H1 (cell line): ENCODE measurements at regions not wholly inside any gene's neighbourhood (a gene's known extent, or its start where the extent isn't known, plus 50 kb on each side); places are given as distances from the start of the nearest gene placed in this dataset.

Source experiments
- CTCF ChIA-PET: fragments of 300-600 bp; sonication (Branson Sonifier 250); formaldehyde crosslinking; loops from one replicate; lab custom pipeline; 2021; ENCODE audit not compliant: partially characterized antibody; lab: Charles Lee
- POLR2A ChIA-PET: fragments of 300-600 bp; sonication (Branson Sonifier 250); formaldehyde crosslinking; loops from one replicate; lab custom pipeline; 2021; ENCODE audit warnings: inconsistent platforms; ENCODE audit not compliant: partially characterized antibody; lab: Charles Lee
- DNase-seq, 2 experiments: peaks; one replicate each; pipeline versions ENCODE4 v3.0.0 to v3.0.0-alpha.2; 2010 to 2022; ENCODE audit warnings: low spot score in 2 of 2, low read depth in 1 of 2, mixed read lengths in 1 of 2
- FAIRE-seq: peaks from 2 replicates; lab custom pipeline; 2011; peaks lifted over from hg19 to GRCh38; lab: Jason Lieb, UNC
- H2AFZ ChIP-seq: 2 replicates; pipeline ENCODE4 v1.8.1; 2012; ENCODE audit warnings: low read length, inconsistent platforms
- H2AK5ac ChIP-seq: 2 replicates; pipeline ENCODE4 v1.6.1; 2013; ENCODE audit warnings: low read depth, low read length
- H2BK120ac ChIP-seq: replicated peaks from 2 replicates; pipeline ENCODE3; 2013; ENCODE audit warnings: low read depth, low read length, inconsistent platforms
- H2BK12ac ChIP-seq: 2 replicates; pipeline ENCODE4 v1.6.1; 2013; ENCODE audit warnings: low read depth, low read length
- H2BK15ac ChIP-seq: 2 replicates; pipeline ENCODE4 v1.6.1; 2013; ENCODE audit warnings: low read length
- H2BK20ac ChIP-seq: 2 replicates; pipeline ENCODE4 v1.6.1; 2013; ENCODE audit warnings: low read length
- H2BK5ac ChIP-seq: 2 replicates; pipeline ENCODE4 v1.6.1; 2013; ENCODE audit warnings: low read depth, low read length
- H3K14ac ChIP-seq: 2 replicates; pipeline ENCODE4 v1.6.1; 2013; ENCODE audit warnings: inconsistent platforms; ENCODE audit not compliant: insufficient read length
- H3K18ac ChIP-seq: 2 replicates; pipeline ENCODE4 v1.6.1; 2013; ENCODE audit warnings: low read length; ENCODE audit errors: extremely low read depth
- H3K23ac ChIP-seq: 2 replicates; pipeline ENCODE4 v1.6.1; 2013; ENCODE audit warnings: inconsistent platforms; ENCODE audit not compliant: insufficient read length
- H3K23me2 ChIP-seq: 2 replicates; pipeline ENCODE4 v1.6.1; 2013; ENCODE audit warnings: low read depth, low read length
- H3K27ac ChIP-seq: 2 replicates; pipeline ENCODE4 v1.6.1; 2011; ENCODE audit warnings: low read depth, low read length, inconsistent platforms
- H3K27me3 ChIP-seq, 4 experiments: replicated peaks in 1 of 4; 1 replicate in 1 of 4; 2 replicates in 3 of 4; pipeline versions ENCODE4 v1.6.1 to v1.8.1; 2011 to 2013; ENCODE audit warnings: low read length in 3 of 4, mild to moderate bottlenecking in 3 of 4, inconsistent platforms in 2 of 4, mixed read lengths in 2 of 4, moderate library complexity in 1 of 4; ENCODE audit not compliant: control insufficient read depth in 3 of 4, insufficient read depth in 3 of 4; ENCODE audit errors: extremely low read depth in 1 of 4
- H3K36me3 ChIP-seq, 4 experiments: 2 replicates each; pipeline versions ENCODE4 v1.6.1 to v1.8.1; 2011 to 2013; ENCODE audit warnings: mild to moderate bottlenecking in 4 of 4, low read length in 3 of 4, moderate library complexity in 2 of 4, control low read depth in 1 of 4, inconsistent platforms in 1 of 4; ENCODE audit not compliant: insufficient read depth in 4 of 4, control insufficient read depth in 2 of 4
- H3K4ac ChIP-seq: replicated peaks from 2 replicates; pipeline ENCODE3; 2013; ENCODE audit warnings: low read length, low read depth, mixed read lengths, inconsistent platforms; ENCODE audit not compliant: insufficient read length
- H3K4me1 ChIP-seq, 4 experiments: replicated peaks in 1 of 4; 1 replicate in 1 of 4; 2 replicates in 3 of 4; pipeline versions ENCODE4 v1.6.1 to v1.8.1; 2011 to 2013; ENCODE audit warnings: low read length in 3 of 4, inconsistent platforms in 2 of 4, mixed read lengths in 1 of 4; ENCODE audit not compliant: insufficient read depth in 4 of 4, control insufficient read depth in 3 of 4
- H3K4me2 ChIP-seq, 2 experiments: 2 replicates each; pipeline versions ENCODE4 v1.6.1 to v1.8.1; 2011 to 2013; ENCODE audit warnings: low read depth in 2 of 2, low read length in 2 of 2, control low read depth in 1 of 2, inconsistent platforms in 1 of 2, mild to moderate bottlenecking in 1 of 2; ENCODE audit not compliant: insufficient read depth in 1 of 2
- H3K4me3 ChIP-seq, 4 experiments: fragments of 200-600, 300-600 bp in 1 of 4; sonication (generic), shearing (Covaris generic), sonication (Bioruptor Twin) in 1 of 4; 2 replicates each; pipeline versions ENCODE4 v1.5.1 to v1.8.1; 2011 to 2016; ENCODE audit warnings: low read length in 4 of 4, low read depth in 3 of 4, control low read depth in 2 of 4, inconsistent platforms in 2 of 4, mild to moderate bottlenecking in 2 of 4, mixed read lengths in 1 of 4, moderate library complexity in 1 of 4; ENCODE audit not compliant: insufficient read depth in 2 of 4; ENCODE audit errors: extremely low read depth in 1 of 4
- H3K56ac ChIP-seq: replicated peaks from 2 replicates; pipeline ENCODE3; 2013; ENCODE audit warnings: low read depth, mild to moderate bottlenecking, mixed read lengths, low read length, inconsistent platforms; ENCODE audit not compliant: insufficient read length
- H3K79me1 ChIP-seq: 2 replicates; pipeline ENCODE4 v1.6.1; 2013; ENCODE audit warnings: low read depth, low read length, control low read depth
- H3K79me2 ChIP-seq, 2 experiments: 2 replicates each; pipeline versions ENCODE4 v1.6.1 to v1.8.1; 2012 to 2013; ENCODE audit warnings: low read length in 2 of 2, mild to moderate bottlenecking in 2 of 2, inconsistent platforms in 1 of 2; ENCODE audit not compliant: insufficient read depth in 2 of 2, control insufficient read depth in 1 of 2
- H3K9ac ChIP-seq, 4 experiments: replicated peaks in 1 of 4; 1 replicate in 1 of 4; 2 replicates in 3 of 4; pipeline versions ENCODE4 v1.6.1 to v1.8.1; 2011 to 2013; ENCODE audit warnings: low read depth in 3 of 4, low read length in 3 of 4, control low read depth in 2 of 4, mild to moderate bottlenecking in 2 of 4, moderate library complexity in 2 of 4, inconsistent platforms in 1 of 4; ENCODE audit errors: extremely low read depth in 1 of 4
- H3K9me3 ChIP-seq, 2 experiments: 2 replicates each; pipeline versions ENCODE4 v1.6.1 to v1.8.1; 2012 to 2013; ENCODE audit warnings: mild to moderate bottlenecking in 2 of 2, moderate library complexity in 2 of 2, control low read depth in 1 of 2, inconsistent platforms in 1 of 2, low read depth in 1 of 2, low read length in 1 of 2, mixed read lengths in 1 of 2; ENCODE audit not compliant: insufficient read depth in 2 of 2
- H4K20me1 ChIP-seq, 2 experiments: replicated peaks in 1 of 2; 2 replicates each; pipeline versions ENCODE3 to v1.8.1; 2011 to 2013; ENCODE audit warnings: inconsistent platforms in 2 of 2, low read length in 2 of 2, mild to moderate bottlenecking in 1 of 2; ENCODE audit not compliant: insufficient read depth in 2 of 2, control insufficient read depth in 1 of 2
- H4K5ac ChIP-seq: 2 replicates; pipeline ENCODE4 v1.6.1; 2013; ENCODE audit warnings: low read length, low read depth, mixed read lengths, inconsistent platforms; ENCODE audit not compliant: insufficient read length
- H4K8ac ChIP-seq: 2 replicates; pipeline ENCODE4 v1.8.0; 2013; ENCODE audit warnings: mild to moderate bottlenecking, moderate library complexity, low read length, inconsistent platforms; ENCODE audit not compliant: insufficient read depth; ENCODE audit errors: extremely low read depth
- H4K91ac ChIP-seq: replicated peaks from 2 replicates; pipeline ENCODE3; 2013; ENCODE audit warnings: low read length, mixed read lengths, inconsistent platforms; ENCODE audit not compliant: insufficient read length
- CBX5 ChIP-seq: fragments of 300-800, 300-1000 bp; sonication (generic); IDR thresholded peaks from 2 replicates; pipeline ENCODE4 v1.7.1; 2016; ENCODE audit warnings: antibody characterized with exemption, low read length, low read depth
- JUN ChIP-seq: IDR thresholded peaks from 2 replicates; pipeline ENCODE4 v1.6.1; 2011; ENCODE audit warnings: low read depth, mild to moderate bottlenecking, improper control_type of control experiment, low read length
- RNF2 ChIP-seq: fragments of 200-900, 300-1000 bp; sonication (generic); IDR thresholded peaks from 2 replicates; pipeline ENCODE4 v1.7.1; 2016; ENCODE audit warnings: borderline replicate concordance, low read depth, mild to moderate bottlenecking, antibody characterized with exemption, low read length; ENCODE audit not compliant: poor library complexity, severe bottlenecking; ENCODE audit errors: missing control alignments
- TAF7 ChIP-seq: optimal IDR thresholded peaks from 2 replicates; pipeline ENCODE3; 2011; ENCODE audit warnings: low read depth, mild to moderate bottlenecking, inconsistent platforms, low read length, moderate library complexity, borderline replicate concordance
- WGBS, 2 experiments: shearing (Covaris generic) in 1 of 2; methylation state at CpG; one replicate each; pipeline versions ENCODE4 v1.1.6 to v1.1.7; 2013 to 2015; ENCODE audit warnings: low lambda C conversion rate in 2 of 2, mixed read lengths in 2 of 2, inconsistent platforms in 1 of 2, low coverage in 1 of 2, missing lambda C conversion rate in 1 of 2; ENCODE audit not compliant: insufficient replicate concordance in 2 of 2, insufficient coverage in 1 of 2, insufficient read length in 1 of 2; ENCODE audit errors: extremely low coverage in 1 of 2, missing lambda C conversion rate in 1 of 2; 5-methylcytosine and 5-hydroxymethylcytosine counted together

DNA sequence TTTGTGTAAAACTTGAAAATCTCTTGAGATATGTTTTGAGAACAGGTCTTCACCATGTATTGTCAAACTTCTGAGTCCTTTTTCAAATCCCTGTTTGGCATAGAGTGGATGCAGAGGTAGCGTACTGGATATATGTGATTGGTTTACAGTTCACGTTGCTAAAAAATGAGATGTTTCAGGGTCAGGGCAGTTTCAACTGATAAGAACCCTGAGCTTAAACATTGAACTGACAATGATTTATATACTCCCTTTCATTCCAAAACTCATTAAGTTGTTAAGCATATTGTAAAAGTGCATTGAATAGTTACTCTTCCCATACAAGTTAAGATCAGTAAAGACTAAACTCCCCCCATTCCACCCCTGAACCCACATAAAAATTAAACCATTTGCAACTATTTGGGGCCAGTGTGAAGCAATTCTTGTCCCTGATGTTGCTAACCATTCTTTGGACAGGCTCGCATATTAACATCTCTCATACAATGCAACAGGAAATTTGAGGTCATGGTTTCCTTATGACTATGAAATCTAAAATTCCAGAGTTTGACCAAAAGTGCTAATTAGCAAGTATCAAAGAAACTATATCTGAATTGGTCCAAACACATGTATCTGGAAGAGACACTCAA lies 470.9 kb upstream of the ACVR2A start:
- Histone ChIP-seq H3K9ac (no peak overlapping the region), H3K56ac (no peak overlapping the region), H3K4me2 (no peak overlapping the region), H2BK5ac (no peak overlapping the region), H3K27me3 (no peaks in the 10 kb centered on the region), H4K8ac (no peak overlapping the region), H3K9me3 (peaks cover 0 to 4% of the 10 kb centered on the region in 2 experiments; a peak in 1 of 4 replicates), H3K14ac (no peak overlapping the region), H4K5ac (no peak overlapping the region), H3K4me1 (0 out of 7 replicates have a peak, but pooled peaks cover 0 to 2% (median 0%) of the 10 kb centered on the region in 4 experiments), H2BK20ac (no peak overlapping the region), H3K4me3 (no peak overlapping the region), H3K79me1 (no peaks in the 10 kb centered on the region), H4K91ac (no peak overlapping the region), H3K27ac (no peak overlapping the region), H4K20me1 (no peaks in the 10 kb centered on the region), H3K4ac (no peak overlapping the region), H2AK5ac (no peak overlapping the region), H2BK15ac (no peak overlapping the region), H2BK120ac (no peak overlapping the region), H3K23ac (no peak overlapping the region), H3K18ac (no peak overlapping the region), H3K36me3 (no peaks in the 10 kb centered on the region), H2BK12ac (no peak overlapping the region), H3K23me2 (no peaks in the 10 kb centered on the region), H2AFZ (no peak overlapping the region), H3K79me2 (no peaks in the 10 kb centered on the region)
- FAIRE-seq (no peak), DNase-seq (no peak)
- TF ChIP-seq CBX5: no peak
- TF ChIP-seq RNF2: no peak
- TF ChIP-seq TAF7: no peak
- TF ChIP-seq JUN: no peak
- WGBS, 2 experiments: 97% methylated on average over 3 of the region's 3 CpGs; no CpG with 5 or more reads in 1 of the 2 experiments
- CTCF ChIA-PET: no interaction called here
- POLR2A ChIA-PET: no interaction called here
